GM12878 (cell line): ENCODE measurements at regions not wholly inside any gene's neighbourhood (a gene's known extent, or its start where the extent isn't known, plus 50 kb on each side); places are given as distances from the start of the nearest gene placed in this dataset.

ENCODE experiments used
- ATAC-seq: fragments of 200-7000 bp; cut with Tn5 transposase; 3 replicates; pipeline ENCODE4 v1.9.1; 2020; ENCODE audit warnings: mild to moderate bottlenecking, moderate library complexity
- BruUV-seq: library from RNA; stranded (reverse); fragments of 400-500 nt; replicated peaks from 2 replicates; lab custom pipeline; 2021; lab: Mats Ljungman, UMichigan
- CTCF ChIA-PET: fragments of 300-600 bp; sonication (Branson Sonifier 250); formaldehyde crosslinking; extraction: SDS; loops from one replicate; lab custom pipeline; 2021; ENCODE audit warnings: inconsistent platforms; lab: Yijun Ruan, JAX
- POLR2A ChIA-PET: fragments of 350-600 bp; formaldehyde crosslinking; extraction: SDS; loops from one replicate; lab custom pipeline; 2021; ENCODE audit warnings: inconsistent platforms; lab: Charles Lee
- RAD21 ChIA-PET: fragments of 300-600 bp; sonication (Branson Sonifier 250); formaldehyde crosslinking; loops from one replicate; lab custom pipeline; 2023; ENCODE audit warnings: antibody characterized with exemption; ENCODE audit not compliant: unreplicated experiment; lab: Charles Lee
- SMC1A ChIA-PET: fragments of 300-600 bp; sonication (Branson Sonifier 250); formaldehyde crosslinking; loops from one replicate; lab custom pipeline; 2023; ENCODE audit not compliant: unreplicated experiment, uncharacterized antibody; lab: Charles Lee
- DNase-seq: peaks from one replicate; pipeline ENCODE4 v3.0.0-alpha.2; 2011; ENCODE audit warnings: low read depth, low spot score
- FAIRE-seq: peaks from 3 replicates; lab custom pipeline; 2011; peaks lifted over from hg19 to GRCh38; lab: Jason Lieb, UNC
- H2AFZ ChIP-seq: 2 replicates; pipeline ENCODE4 v1.6.0; 2011; ENCODE audit warnings: low read depth, low read length, control low read depth; ENCODE audit not compliant: control insufficient read depth
- H3K27ac ChIP-seq: 2 replicates; pipeline ENCODE4 v1.5.1; 2011; ENCODE audit warnings: control low read depth; ENCODE audit not compliant: control insufficient read depth, insufficient read depth
- H3K27me3 ChIP-seq, 2 experiments: replicated peaks in 1 of 2; 2 replicates each; pipeline versions ENCODE4 v1.6.0 to v1.6.1; 2011; ENCODE audit warnings: low read length in 1 of 2; ENCODE audit not compliant: control insufficient read depth in 2 of 2, insufficient read depth in 2 of 2
- H3K36me3 ChIP-seq, 2 experiments: 2 replicates each; pipeline ENCODE4 v1.5.1; 2011; ENCODE audit warnings: low read length in 1 of 2; ENCODE audit not compliant: control insufficient read depth in 2 of 2, insufficient read depth in 2 of 2
- H3K4me1 ChIP-seq: 2 replicates; pipeline ENCODE4 v1.6.1; 2011; ENCODE audit warnings: mild to moderate bottlenecking, low read length, moderate library complexity, mixed read lengths; ENCODE audit not compliant: control insufficient read depth, insufficient read depth
- H3K4me2 ChIP-seq: 2 replicates; pipeline ENCODE4 v1.6.0; 2011; ENCODE audit warnings: control low read depth; ENCODE audit not compliant: control insufficient read depth, insufficient read depth
- H3K4me3 ChIP-seq: fragments of 200-600 bp; sonication (generic); 2 replicates; pipeline ENCODE4 v1.5.1; 2016
- H3K79me2 ChIP-seq: 2 replicates; pipeline ENCODE4 v1.6.0; 2011; ENCODE audit warnings: low read length; ENCODE audit not compliant: control insufficient read depth, insufficient read depth
- H3K9ac ChIP-seq: 2 replicates; pipeline ENCODE4 v1.8.0; 2011; ENCODE audit warnings: low read length, control low read depth, mixed read lengths; ENCODE audit not compliant: control insufficient read depth, insufficient read depth
- H3K9me3 ChIP-seq: replicated peaks from 3 replicates; pipeline ENCODE4 v1.5.1; 2011; ENCODE audit warnings: mild to moderate bottlenecking, low read length; ENCODE audit not compliant: control insufficient read depth, insufficient read depth
- H4K20me1 ChIP-seq: 2 replicates; pipeline ENCODE4 v1.6.0; 2011; ENCODE audit not compliant: control insufficient read depth, insufficient read depth
- EZH2 ChIP-seq: IDR thresholded peaks from 2 replicates; pipeline ENCODE4 v1.6.1; 2012; ENCODE audit warnings: low read depth, mild to moderate bottlenecking, control low read depth, inconsistent platforms, low read length, borderline replicate concordance; ENCODE audit not compliant: control insufficient read depth
- PAX8 ChIP-seq: fragments of 450-650 bp; IDR thresholded peaks from 2 replicates; pipeline ENCODE4 v1.6.1; 2017; ENCODE audit warnings: mild to moderate bottlenecking, moderate library complexity
- TAF1 ChIP-seq: IDR thresholded peaks from 2 replicates; pipeline ENCODE4 v1.6.1; 2011; ENCODE audit warnings: mild to moderate bottlenecking, low read depth, low read length, borderline replicate concordance
- ZBTB4 ChIP-seq: fragments of 450-650 bp; formaldehyde crosslinking; IDR thresholded peaks from 2 replicates; pipeline ENCODE4 v1.4.0; 2022; ENCODE audit warnings: mild to moderate bottlenecking, moderate library complexity
- ZBTB40 ChIP-seq: fragments of 450-650 bp; IDR thresholded peaks from 2 replicates; pipeline ENCODE4 v1.6.1; 2016; ENCODE audit warnings: mild to moderate bottlenecking, moderate library complexity, borderline replicate concordance
- WGBS: methylation state at CpG from one replicate; pipeline ENCODE4 v1.1.6; 2016; ENCODE audit warnings: low lambda C conversion rate; ENCODE audit not compliant: insufficient replicate concordance, insufficient coverage; ENCODE audit errors: missing lambda C conversion rate; 5-methylcytosine and 5-hydroxymethylcytosine counted together
- in situ Hi-C: fragments of 300-500 bp; cut with MboI; formaldehyde crosslinking; loops from 9 replicates; pipeline ENCODE4 v1.14.3; 2018; ENCODE audit warnings: mixed read lengths
- intact Hi-C: fragments of 100-400 bp; cut with micrococcal nuclease; formaldehyde crosslinking; loops from one replicate; pipeline ENCODE4 v1.14.2; 2022; ENCODE audit not compliant: unreplicated experiment

- DNase-seq (no peak), FAIRE-seq (no peak), ATAC-seq (no peak)
- H3K4me1 ChIP-seq, result no peaks in the 10 kb centered on the region
- SMC1A ChIA-PET, result no interaction called here
- RAD21 ChIA-PET, result no interaction called here
- intact Hi-C loops (no loop called here), in situ Hi-C loops (no loop called here)
- no peaks in the 10 kb centered on the region for H4K20me1 ChIP-seq
- TF ChIP-seq TAF1, result no peak
- TF ChIP-seq ZBTB40, result no peak
- no peak for TF ChIP-seq EZH2
- TF ChIP-seq PAX8, result no peak
- no peak for TF ChIP-seq ZBTB4 (CRISPR knock-in tag)
- POLR2A ChIA-PET, result no interaction called here
- H3K27ac ChIP-seq, result no peak overlapping the region
- WGBS, result 16% methylated on average over 3 of the region's 3 CpGs
- no peaks in the 10 kb centered on the region for H3K9me3 ChIP-seq
- no peaks in the 10 kb centered on the region for H3K36me3 ChIP-seq
- no peak overlapping the region for H2AFZ ChIP-seq
- no TSS peak for BruUV-seq
- H3K4me2 ChIP-seq, result no peak overlapping the region
- H3K27me3 ChIP-seq, result no peaks in the 10 kb centered on the region
- no peak overlapping the region for H3K9ac ChIP-seq
- CTCF ChIA-PET, result no interaction called here
- H3K4me3 ChIP-seq, result no peak overlapping the region
- no peaks in the 10 kb centered on the region for H3K79me2 ChIP-seq
Observed at GRCh38 chrX:125533352-125533751, 213.7 kb downstream of the TEX13C start.
